ENCODE measurements at regions not wholly inside any gene's neighbourhood (a gene's known extent, or its start where the extent isn't known, plus 50 kb on each side); places are given as distances from the start of the nearest gene placed in this dataset.
"Not testable (repeated sequence)": the region's sequence is repeated elsewhere in the genome, so short reads cannot be mapped to it uniquely, and the experiment has no call there.

- ATAC-seq (no peak), DNase-seq (no peak)
- Mint-ChIP-seq H3K4me3 (no peak overlapping the region), H3K4me1 (no peaks in the 10 kb centered on the region), H3K36me3 (no peaks in the 10 kb centered on the region), H3K27ac (no peak overlapping the region), H3K9me3 (peaks cover 5 to 16% of the 10 kb centered on the region in 2 donors), H3K27me3 (ENCODE audit: low read depth in 2 of 2) (no peaks in the 10 kb centered on the region)
- Histone ChIP-seq H3K4me1 (ENCODE audit: control insufficient read depth, insufficient read depth, low read length) (no peaks in the 10 kb centered on the region), H3K27me3 (ENCODE audit: control insufficient read depth, insufficient read depth, low read length) (no peaks in the 10 kb centered on the region), H3K36me3 (ENCODE audit: control insufficient read depth, insufficient read depth, low read length) (no peaks in the 10 kb centered on the region), H3K27ac (ENCODE audit: low read length) (no peak overlapping the region), H3K4me3 (ENCODE audit: low read length) (no peak overlapping the region), H3K9me3 (ENCODE audit: control insufficient read depth, insufficient read depth, low read length) (peaks cover 6% of the 10 kb centered on the region)
- intact Hi-C loops (cut with micrococcal nuclease) = no loop called here
- TF ChIP-seq, protein P1, sequence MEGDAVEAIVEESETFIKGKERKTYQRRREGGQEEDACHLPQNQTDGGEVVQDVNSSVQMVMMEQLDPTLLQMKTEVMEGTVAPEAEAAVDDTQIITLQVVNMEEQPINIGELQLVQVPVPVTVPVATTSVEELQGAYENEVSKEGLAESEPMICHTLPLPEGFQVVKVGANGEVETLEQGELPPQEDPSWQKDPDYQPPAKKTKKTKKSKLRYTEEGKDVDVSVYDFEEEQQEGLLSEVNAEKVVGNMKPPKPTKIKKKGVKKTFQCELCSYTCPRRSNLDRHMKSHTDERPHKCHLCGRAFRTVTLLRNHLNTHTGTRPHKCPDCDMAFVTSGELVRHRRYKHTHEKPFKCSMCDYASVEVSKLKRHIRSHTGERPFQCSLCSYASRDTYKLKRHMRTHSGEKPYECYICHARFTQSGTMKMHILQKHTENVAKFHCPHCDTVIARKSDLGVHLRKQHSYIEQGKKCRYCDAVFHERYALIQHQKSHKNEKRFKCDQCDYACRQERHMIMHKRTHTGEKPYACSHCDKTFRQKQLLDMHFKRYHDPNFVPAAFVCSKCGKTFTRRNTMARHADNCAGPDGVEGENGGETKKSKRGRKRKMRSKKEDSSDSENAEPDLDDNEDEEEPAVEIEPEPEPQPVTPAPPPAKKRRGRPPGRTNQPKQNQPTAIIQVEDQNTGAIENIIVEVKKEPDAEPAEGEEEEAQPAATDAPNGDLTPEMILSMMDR (IDR thresholded peaks at IDR 0.05) = no peak
- WGBS (ENCODE audit: insufficient coverage) = 67% methylated on average over 1 of the region's 3 CpGs
These were observed 714.6 kb downstream of the SEMA5A start for GRCh38 chr5:8831251-8831650.

GRCh38 chr5:8831854-8832253, 714.0 kb downstream of the SEMA5A start:
- Histone ChIP-seq H3K27ac (ENCODE audit: low read length) (no peak overlapping the region), H3K4me1 (ENCODE audit: control insufficient read depth, insufficient read depth, low read length) (no peaks in the 10 kb centered on the region), H3K36me3 (ENCODE audit: control insufficient read depth, insufficient read depth, low read length) (no peaks in the 10 kb centered on the region), H3K4me3 (ENCODE audit: low read length) (no peak overlapping the region), H3K27me3 (ENCODE audit: control insufficient read depth, insufficient read depth, low read length) (no peaks in the 10 kb centered on the region), H3K9me3 (ENCODE audit: control insufficient read depth, insufficient read depth, low read length) (peaks cover 6% of the 10 kb centered on the region)
- Mint-ChIP-seq H3K9me3 (peaks cover 5 to 16% of the 10 kb centered on the region in 2 donors), H3K4me3 (no peak overlapping the region), H3K27me3 (ENCODE audit: low read depth in 2 of 2) (no peaks in the 10 kb centered on the region), H3K27ac (no peak overlapping the region), H3K36me3 (no peaks in the 10 kb centered on the region), H3K4me1 (no peaks in the 10 kb centered on the region)
- intact Hi-C loops (cut with micrococcal nuclease) = no loop called here
- DNase-seq = no peak
- ATAC-seq = no peak
- WGBS (ENCODE audit: insufficient coverage) = 43% methylated on average over 1 of the region's 1 CpG
- TF ChIP-seq, protein P1 (IDR thresholded peaks at IDR 0.05) = no peak

DNA sequence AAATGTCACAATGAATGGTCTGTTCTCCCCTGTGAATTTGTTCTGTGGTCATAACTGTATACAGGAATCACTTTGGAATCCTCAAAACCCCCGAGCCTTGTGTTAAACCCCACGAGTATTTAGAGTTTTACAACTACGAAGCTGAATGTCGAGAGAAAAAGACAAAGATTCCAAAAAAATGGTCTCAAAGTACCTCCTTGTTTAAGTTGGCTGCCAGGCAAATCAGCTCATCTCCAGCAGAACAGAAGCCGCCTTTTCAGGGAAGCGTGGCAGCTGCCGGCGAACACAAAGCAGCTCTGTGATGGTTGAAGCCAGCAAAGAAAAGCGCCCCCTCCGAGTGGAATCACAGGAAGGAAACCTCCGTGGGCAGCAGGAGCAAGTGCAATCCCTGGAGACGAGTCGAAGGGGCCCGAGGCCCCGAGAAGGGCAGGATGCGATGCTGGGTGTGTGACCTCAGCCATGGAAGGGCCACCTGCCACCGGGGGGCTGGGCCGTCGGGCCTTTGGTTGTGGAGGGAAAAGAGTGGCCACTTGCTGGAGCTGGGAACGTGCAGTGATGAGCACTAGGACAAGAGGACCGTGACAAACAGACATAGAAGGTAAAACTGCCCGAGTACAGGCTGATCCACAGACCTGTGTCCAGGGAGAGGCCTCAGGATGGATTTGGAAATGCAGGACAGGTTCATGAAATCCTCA, 706.4 kb downstream of the SEMA5A start:
- no peak for DNase-seq
- Histone ChIP-seq H3K27ac (ENCODE audit: low read length) (no peak overlapping the region), H3K27me3 (ENCODE audit: control insufficient read depth, insufficient read depth, low read length) (no peaks in the 10 kb centered on the region), H3K4me3 (ENCODE audit: low read length) (no peak overlapping the region), H3K9me3 (ENCODE audit: control insufficient read depth, insufficient read depth, low read length) (peaks cover 17% of the 10 kb centered on the region), H3K36me3 (ENCODE audit: control insufficient read depth, insufficient read depth, low read length) (no peaks in the 10 kb centered on the region), H3K4me1 (ENCODE audit: control insufficient read depth, insufficient read depth, low read length) (no peaks in the 10 kb centered on the region)
- WGBS (ENCODE audit: insufficient coverage) = 85% methylated on average over 22 of the region's 22 CpGs
- Mint-ChIP-seq H3K4me3 (no peak overlapping the region), H3K27me3 (ENCODE audit: low read depth in 2 of 2) (no peaks in the 10 kb centered on the region), H3K27ac (no peak overlapping the region), H3K4me1 (no peaks in the 10 kb centered on the region), H3K36me3 (no peaks in the 10 kb centered on the region), H3K9me3 (peaks cover 6 to 10% of the 10 kb centered on the region in 2 donors)
- ATAC-seq = no peak
- TF ChIP-seq, protein P1 (IDR thresholded peaks at IDR 0.05) = no peak
- intact Hi-C loops (cut with micrococcal nuclease) = no loop called here

DNA sequence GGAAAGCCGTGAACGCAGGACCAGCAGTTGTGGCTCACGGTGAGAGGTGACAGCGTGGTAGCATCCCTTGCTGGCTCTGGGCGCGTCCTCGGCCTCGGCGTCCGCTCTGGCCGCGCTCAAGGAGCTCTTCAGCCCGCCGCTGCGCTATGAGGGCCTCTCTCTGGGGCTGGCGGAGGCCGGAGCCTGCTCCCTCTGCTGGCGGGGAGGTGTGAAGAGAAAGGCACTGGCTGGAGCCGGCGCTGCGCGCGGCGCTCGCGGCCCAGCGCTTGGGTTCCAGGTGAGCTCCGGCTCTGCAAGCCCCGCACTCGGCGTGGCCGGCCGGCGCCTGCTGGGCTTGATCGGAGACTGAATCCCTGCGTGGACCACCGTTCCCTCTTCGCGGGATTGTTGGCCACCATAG, 705.6 kb downstream of the SEMA5A start:
- no peak overlapping the region for H3K27ac Mint-ChIP-seq
- H3K4me3 ChIP-seq (ENCODE audit: low read length) = no peak overlapping the region
- no peaks in the 10 kb centered on the region for H3K4me1 ChIP-seq (ENCODE audit: control insufficient read depth, insufficient read depth, low read length)
- no peak for ATAC-seq
- H3K36me3 ChIP-seq (ENCODE audit: control insufficient read depth, insufficient read depth, low read length) = no peaks in the 10 kb centered on the region
- DNase-seq = no peak
- intact Hi-C loops (cut with micrococcal nuclease) = no loop called here
- H3K4me1 Mint-ChIP-seq = no peaks in the 10 kb centered on the region
- no peaks in the 10 kb centered on the region for H3K27me3 Mint-ChIP-seq (ENCODE audit: low read depth in 2 of 2)
- peaks cover 17% of the 10 kb centered on the region for H3K9me3 ChIP-seq (ENCODE audit: control insufficient read depth, insufficient read depth, low read length)
- H3K27ac ChIP-seq (ENCODE audit: low read length) = no peak overlapping the region
- no peaks in the 10 kb centered on the region for H3K36me3 Mint-ChIP-seq
- 83% methylated on average over 39 of the region's 39 CpGs for WGBS (ENCODE audit: insufficient coverage)
- H3K27me3 ChIP-seq (ENCODE audit: control insufficient read depth, insufficient read depth, low read length) = no peaks in the 10 kb centered on the region
- H3K4me3 Mint-ChIP-seq = no peak overlapping the region
- TF ChIP-seq, protein P1 (IDR thresholded peaks at IDR 0.05) = no peak
- peaks cover 6 to 10% of the 10 kb centered on the region in 2 donors for H3K9me3 Mint-ChIP-seq

DNA sequence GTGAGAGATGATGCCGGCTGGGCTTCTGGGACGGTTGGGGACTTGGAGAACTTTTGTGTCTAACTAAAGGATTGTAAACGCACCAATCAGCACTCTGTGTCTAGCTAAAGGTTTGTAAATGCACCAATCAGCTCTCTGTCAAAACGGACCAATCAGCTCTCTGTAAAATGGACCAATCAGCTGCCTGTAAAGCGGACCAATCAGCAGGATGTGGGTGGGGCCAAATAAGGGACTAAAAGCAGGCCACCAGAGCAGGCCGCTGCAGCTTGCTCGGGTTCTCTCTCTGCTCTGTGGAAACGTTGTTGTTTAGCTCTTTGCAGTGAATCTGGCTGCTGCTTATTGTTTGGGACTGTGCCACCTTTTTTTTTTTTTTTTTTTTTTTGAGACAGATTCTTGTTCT, 705.1 kb downstream of the SEMA5A start:
- ATAC-seq; H3K4me1 ChIP-seq (ENCODE audit: control insufficient read depth, insufficient read depth, low read length); H3K4me3 Mint-ChIP-seq; H3K27ac Mint-ChIP-seq; H3K36me3 ChIP-seq (ENCODE audit: control insufficient read depth, insufficient read depth, low read length); DNase-seq; H3K27ac ChIP-seq (ENCODE audit: low read length); intact Hi-C loops (cut with micrococcal nuclease); H3K27me3 Mint-ChIP-seq (ENCODE audit: low read depth in 2 of 2); H3K36me3 Mint-ChIP-seq; H3K9me3 Mint-ChIP-seq; H3K4me3 ChIP-seq (ENCODE audit: low read length); H3K27me3 ChIP-seq (ENCODE audit: control insufficient read depth, insufficient read depth, low read length); H3K4me1 Mint-ChIP-seq: not testable (repeated sequence)
- peaks cover 17% of the 10 kb centered on the region for H3K9me3 ChIP-seq (ENCODE audit: control insufficient read depth, insufficient read depth, low read length)
- WGBS (ENCODE audit: insufficient coverage) = 88% methylated on average over 8 of the region's 8 CpGs

All from natural killer cell (primary cell).